ENCODE measurements at regions not wholly inside any gene's neighbourhood (a gene's known extent, or its start where the extent isn't known, plus 50 kb on each side); places are given as distances from the start of the nearest gene placed in this dataset.
"Not testable (repeated sequence)": the region's sequence is repeated elsewhere in the genome, so short reads cannot be mapped to it uniquely, and the experiment has no call there.

- no peak for DNase-seq (ENCODE audit: low read depth, low spot score)
Measured at GRCh38 chr6:100322886-100323285, 141.8 kb downstream of the SIM1 start.

DNA sequence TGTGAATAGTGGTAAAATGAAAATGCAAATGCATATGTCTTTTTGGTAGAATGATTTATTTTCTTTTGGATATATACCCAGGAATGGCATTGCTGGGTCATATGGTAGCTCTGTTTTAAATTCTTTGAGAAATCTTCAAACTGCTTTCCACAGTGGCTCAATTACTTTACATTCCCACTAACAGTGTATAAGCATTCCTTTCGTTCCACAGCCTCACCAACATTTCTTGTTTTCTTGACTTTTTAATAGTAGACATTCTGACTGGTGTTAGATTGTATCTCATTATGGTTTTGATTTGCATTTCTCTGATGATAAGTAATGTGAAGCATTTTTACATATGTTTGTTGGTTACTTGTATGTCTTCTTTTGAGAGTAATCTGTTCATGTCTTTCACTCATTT is 144.0 kb downstream of the SIM1 start:
- DNase-seq (ENCODE audit: low read depth, low spot score), result no peak

GRCh38 chr6:100317031-100317430 is 147.7 kb downstream of the SIM1 start:
- no peak for DNase-seq (ENCODE audit: low read depth, low spot score)

DNA sequence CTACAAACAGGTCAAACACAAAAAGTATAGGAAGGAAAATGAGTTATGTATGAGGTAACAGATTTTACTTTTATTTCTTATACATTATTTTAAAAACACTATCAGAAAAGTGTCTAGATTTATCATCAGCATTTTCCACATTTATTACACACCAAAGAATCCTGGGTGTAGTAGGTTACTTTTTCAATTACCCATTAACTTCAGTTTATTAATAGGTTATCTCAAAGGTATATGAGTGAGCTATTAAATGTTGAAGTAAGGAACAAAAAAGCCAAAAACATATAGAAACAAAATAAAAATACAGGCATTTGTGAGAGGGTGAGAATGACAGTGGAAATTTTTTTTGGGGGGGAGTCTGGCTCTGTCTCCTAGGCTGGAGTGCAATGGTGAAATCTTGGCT is 150.5 kb downstream of the SIM1 start:
- no peak for DNase-seq (ENCODE audit: low read depth, low spot score)

DNA sequence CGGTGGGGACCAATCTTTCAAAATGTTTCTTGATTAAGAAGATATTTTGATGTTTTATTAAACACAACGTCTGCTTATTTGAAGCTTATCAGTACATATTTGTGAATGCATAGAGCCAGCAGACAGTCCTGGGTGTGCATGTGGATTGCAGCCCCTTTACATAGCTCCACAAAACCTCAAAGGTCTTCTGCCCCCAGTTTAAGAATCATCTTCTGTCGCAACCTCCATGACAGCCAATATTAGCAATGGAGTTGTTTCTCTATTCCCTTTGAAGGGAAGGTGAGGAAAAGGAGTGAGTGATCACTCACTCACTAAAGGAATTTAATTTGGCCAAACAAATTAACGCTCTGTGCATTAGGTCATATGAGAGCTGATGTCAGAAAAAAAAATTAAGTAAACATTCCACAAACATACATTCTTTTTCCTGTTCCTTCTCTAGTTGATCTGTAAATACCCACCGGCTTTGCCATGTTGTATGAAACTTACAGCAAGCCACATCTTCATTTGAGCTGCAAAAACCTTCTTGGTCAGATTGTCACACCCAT is 152.9 kb downstream of the SIM1 start:
- no peak for DNase-seq (ENCODE audit: low read depth, low spot score)

- DNase-seq (ENCODE audit: low read depth, low spot score), result no peak
Measured at GRCh38 chr6:100309174-100309573, 155.5 kb downstream of the SIM1 start.

DNA sequence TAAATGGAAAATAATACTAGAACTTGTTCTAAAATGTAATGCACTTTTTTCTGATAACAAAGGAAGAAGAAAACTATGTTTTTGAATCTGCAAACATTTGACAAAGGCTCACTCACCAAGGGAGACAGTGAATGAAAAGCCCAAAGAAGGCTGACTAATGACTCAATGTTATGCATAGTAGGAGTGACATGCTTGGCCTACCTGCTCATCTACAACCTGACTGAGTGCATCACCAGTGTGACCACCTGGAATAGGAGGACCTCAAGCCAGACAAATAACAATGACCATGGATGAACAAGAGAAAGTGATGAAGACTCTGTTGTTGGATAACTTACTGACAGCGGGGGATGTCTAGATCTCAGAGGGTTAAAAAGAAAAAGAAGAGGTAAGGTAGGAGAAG is 157.2 kb downstream of the SIM1 start:
- DNase-seq (ENCODE audit: low read depth, low spot score), result no peak

- DNase-seq (ENCODE audit: low read depth, low spot score), result peak; percentile 63
Measured at GRCh38 chr6:100305209-100305869, 159.4 kb downstream of the SIM1 start.

DNA sequence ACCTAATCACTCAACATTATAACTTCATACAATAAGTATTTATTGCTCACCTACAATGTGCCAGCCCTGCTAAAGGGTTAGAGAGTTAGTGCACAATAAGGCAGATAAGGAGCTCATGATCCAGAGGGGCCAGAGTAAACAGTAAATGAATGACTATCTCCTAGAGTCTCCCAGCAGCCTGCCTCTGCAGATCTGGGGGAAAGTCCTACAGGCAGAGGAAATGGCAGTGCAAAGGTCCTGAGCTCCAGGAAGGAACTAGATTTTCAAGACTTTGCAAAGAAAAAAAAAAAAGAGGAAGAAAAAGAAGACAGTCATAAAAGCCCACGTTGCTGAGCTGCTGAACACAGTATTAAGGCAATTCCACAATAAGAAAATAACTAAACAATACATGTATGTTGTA is 160.1 kb downstream of the SIM1 start:
- DNase-seq (ENCODE audit: low read depth, low spot score), result no peak

GRCh38 chr6:100301731-100302130 is 163.0 kb downstream of the SIM1 start:
- DNase-seq (ENCODE audit: low read depth, low spot score), result no peak

DNA sequence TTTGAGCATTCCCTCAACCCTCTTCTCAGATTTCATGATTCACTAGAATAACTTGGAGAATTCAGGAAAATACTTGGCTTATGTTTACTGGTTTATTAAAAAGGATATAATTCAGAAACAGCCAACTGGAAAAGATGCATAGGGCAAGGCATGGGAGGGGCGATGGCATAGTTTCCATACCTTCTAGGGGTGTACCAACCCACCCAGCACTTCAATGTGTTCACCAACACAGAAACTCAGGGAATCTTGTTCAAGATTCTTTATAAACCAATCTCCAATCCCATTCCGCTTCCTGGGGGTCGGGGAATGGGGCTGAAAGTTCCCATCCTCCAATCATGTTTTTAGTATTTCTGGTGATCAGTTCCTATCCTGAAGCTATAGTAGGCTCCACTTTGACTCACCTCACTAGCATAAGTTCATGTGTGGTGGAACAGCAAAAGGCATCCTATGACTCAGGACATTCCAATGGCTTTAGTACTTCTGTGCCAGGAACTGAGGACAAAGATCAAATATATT is 164.4 kb downstream of the SIM1 start:
- DNase-seq (ENCODE audit: low read depth, low spot score), result no peak

- no peak for DNase-seq (ENCODE audit: low read depth, low spot score)
Measured at GRCh38 chr6:100296810-100297544, 167.7 kb downstream of the SIM1 start.

- not testable (repeated sequence) for DNase-seq (ENCODE audit: low read depth, low spot score)
Measured at GRCh38 chr6:100295172-100295571, 169.5 kb downstream of the SIM1 start.

DNA sequence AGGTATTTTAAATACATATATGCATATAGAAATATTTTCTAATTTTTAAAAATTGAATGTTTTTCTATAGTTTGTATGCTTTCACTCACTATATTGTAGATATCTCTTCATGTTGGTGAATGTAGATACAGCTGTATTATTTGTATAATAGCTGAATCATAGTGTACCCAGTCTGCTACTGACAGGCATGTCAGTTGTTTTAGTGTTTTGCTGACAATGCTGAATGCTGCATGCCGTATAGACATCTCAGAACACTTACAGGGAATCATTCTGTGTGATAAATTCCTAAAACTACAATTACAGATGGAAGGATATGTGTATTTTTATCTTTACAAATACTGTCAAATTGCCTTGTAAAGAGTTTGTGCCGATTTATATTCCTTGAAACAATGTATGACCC is 175.4 kb downstream of the SIM1 start:
- no peak for DNase-seq (ENCODE audit: low read depth, low spot score)

DNA sequence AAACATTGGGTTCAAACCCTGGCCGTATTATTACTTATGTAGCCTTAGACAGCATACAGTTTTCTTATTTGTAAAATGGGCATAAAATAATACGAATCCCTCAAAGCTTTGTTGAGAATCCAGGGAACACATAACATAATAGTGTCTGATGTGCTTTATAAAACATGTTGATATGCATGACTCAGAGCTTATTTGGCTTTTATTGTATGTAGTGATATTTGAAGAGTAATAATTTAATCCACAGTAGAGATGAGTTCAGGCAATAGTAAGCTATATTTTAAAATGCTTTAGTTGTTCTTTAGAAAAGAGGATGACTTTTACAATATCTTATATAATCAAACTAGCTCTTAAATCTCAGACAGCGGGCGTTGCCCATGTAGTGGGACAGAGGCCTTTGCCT is 176.4 kb downstream of the SIM1 start:
- DNase-seq (ENCODE audit: low read depth, low spot score), result no peak

- no peak for DNase-seq (ENCODE audit: low read depth, low spot score)
Measured at GRCh38 chr6:100283285-100283684, 181.4 kb downstream of the SIM1 start.

DNA sequence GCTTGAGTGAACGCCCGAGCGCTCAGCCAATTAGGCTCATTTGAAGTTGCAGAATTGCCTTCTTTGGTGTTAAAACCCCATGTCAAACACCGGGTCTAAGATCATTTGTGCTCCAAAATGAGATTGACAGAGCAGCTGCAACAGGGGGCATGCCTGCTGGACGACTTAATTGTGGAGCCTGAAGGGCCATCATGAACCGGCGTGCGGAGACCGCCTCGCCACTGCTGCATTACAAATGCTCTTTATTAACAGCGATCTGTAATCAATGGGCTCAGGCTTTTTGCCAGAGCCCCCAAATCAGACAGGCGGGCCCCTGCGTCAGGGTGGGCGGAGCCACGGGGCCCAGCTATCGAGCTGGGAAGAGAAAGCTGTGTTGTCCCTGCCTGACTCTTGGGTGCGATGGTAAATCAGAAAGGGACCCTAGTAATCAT is 183.2 kb downstream of the SIM1 start:
- no peak for DNase-seq (ENCODE audit: low read depth, low spot score)

DNA sequence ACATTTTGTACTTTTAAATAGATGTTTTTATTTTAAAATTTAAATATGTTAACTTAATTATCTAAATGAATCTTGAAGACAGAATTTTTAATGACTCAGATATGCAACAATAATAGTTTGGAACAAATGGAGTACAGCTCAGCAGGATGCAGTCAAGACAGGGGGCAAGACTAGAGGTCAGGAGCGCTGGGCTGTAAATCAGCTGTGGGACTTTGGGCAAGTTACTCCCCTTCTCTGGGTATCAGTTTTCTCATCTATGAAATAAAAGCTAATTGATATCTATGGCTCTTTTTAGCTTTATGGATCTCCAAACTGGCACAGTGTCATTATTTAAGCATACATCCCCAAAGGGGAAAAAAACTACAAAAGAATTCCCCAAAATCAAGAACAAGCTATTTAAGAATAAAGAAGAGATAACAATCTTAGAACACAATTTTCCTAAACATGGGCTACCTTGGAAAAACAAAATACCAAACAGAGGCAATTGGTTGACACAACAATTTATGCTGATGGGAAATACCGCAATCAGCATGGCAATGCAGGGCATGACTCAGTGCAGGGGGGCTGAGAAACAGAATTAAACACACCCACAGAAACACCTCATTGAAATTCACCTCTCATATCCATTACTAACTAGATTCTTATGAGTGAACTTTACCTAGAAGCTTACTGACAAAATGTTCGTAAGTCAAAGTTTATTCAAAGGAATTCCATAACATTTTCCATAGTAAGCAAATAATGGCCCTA is 188.2 kb downstream of the SIM1 start:
- DNase-seq (ENCODE audit: low read depth, low spot score), result no peak

- no peak for DNase-seq (ENCODE audit: low read depth, low spot score)
Measured at GRCh38 chr6:100274147-100274546, 190.6 kb downstream of the SIM1 start.

GRCh38 chr6:100271625-100272024 is 193.1 kb downstream of the SIM1 start:
- no peak for DNase-seq (ENCODE audit: low read depth, low spot score)

DNA sequence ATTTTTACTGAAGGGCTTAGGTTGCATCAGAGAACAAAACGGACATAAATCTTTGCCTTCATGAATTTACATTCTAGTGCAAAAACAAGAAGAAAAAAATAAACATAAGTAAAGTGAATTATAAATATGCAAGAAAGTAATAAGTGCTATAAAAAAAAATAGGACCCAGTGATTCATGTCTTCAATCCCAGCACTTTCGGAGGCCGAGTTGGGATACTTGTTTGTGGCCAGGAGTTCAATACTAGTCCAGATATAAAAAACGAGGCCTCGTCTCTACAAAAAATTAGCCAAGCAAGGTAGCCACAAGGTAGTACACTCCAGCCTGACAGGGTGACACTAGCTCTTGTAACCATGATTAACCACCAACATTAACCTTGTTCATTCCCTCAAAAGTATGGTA is 193.5 kb downstream of the SIM1 start:
- DNase-seq (ENCODE audit: low read depth, low spot score), result no peak

DNA sequence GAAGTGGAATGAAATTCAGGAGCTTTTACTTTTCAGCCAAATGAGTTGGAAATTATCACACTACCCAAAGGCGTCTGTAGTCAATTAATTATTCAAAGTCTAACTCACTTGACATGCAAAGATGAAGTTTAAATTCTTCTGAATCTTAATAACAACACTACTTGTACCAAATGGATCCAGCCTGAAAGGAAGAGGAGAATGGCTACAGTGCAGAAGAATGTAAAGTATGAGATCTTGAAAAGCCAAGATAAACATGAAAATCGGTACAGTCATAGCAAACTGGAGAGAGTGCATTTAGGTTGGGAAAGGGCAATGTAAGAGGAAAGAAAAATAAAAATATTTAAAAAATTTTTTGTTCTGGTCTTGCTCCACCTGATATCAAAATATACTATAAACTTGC is 195.5 kb downstream of the SIM1 start:
- no peak for DNase-seq (ENCODE audit: low read depth, low spot score)

All from brain pericyte (primary cell).